Effector memory CD8-positive, alpha-beta T cell (primary cell): ENCODE measurements at regions not wholly inside any gene's neighbourhood (a gene's known extent, or its start where the extent isn't known, plus 50 kb on each side); places are given as distances from the start of the nearest gene placed in this dataset.

Experiments used
- ATAC-seq: fragments of 150-1000 bp; cut with Tn5 transposase; replicated peaks from 2 replicates; pipeline ENCODE4 v1.10.0; 2021; ENCODE audit warnings: mild to moderate bottlenecking, moderate library complexity
- DNase-seq, 3 experiments: peaks; one replicate each; pipeline ENCODE4 v3.0.0; 2021
- H3K27ac Mint-ChIP-seq, 2 donors: one replicate each; pipeline ENCODE4 v1.8.0; 2022; ENCODE audit warnings: mild to moderate bottlenecking in 2 of 2, mixed read lengths in 2 of 2, moderate library complexity in 2 of 2
- H3K27me3 Mint-ChIP-seq, 2 donors: one replicate each; pipeline ENCODE4 v1.8.0; 2022; ENCODE audit warnings: mixed read lengths in 2 of 2
- H3K36me3 Mint-ChIP-seq: one replicate; pipeline ENCODE4 v1.8.0; 2022; ENCODE audit warnings: mild to moderate bottlenecking, moderate library complexity, mixed read lengths; ENCODE audit not compliant: insufficient read depth
- H3K4me1 Mint-ChIP-seq, 2 donors: one replicate each; pipeline ENCODE4 v1.8.0; 2022; ENCODE audit warnings: low read depth in 2 of 2, mixed read lengths in 2 of 2
- H3K4me3 Mint-ChIP-seq, 2 donors: one replicate each; pipeline ENCODE4 v1.8.0; 2022; ENCODE audit warnings: mild to moderate bottlenecking in 2 of 2, mixed read lengths in 2 of 2, moderate library complexity in 2 of 2
- H3K9me3 Mint-ChIP-seq, 2 donors: one replicate each; pipeline ENCODE4 v1.8.0; 2022; ENCODE audit warnings: mixed read lengths in 2 of 2

DNA sequence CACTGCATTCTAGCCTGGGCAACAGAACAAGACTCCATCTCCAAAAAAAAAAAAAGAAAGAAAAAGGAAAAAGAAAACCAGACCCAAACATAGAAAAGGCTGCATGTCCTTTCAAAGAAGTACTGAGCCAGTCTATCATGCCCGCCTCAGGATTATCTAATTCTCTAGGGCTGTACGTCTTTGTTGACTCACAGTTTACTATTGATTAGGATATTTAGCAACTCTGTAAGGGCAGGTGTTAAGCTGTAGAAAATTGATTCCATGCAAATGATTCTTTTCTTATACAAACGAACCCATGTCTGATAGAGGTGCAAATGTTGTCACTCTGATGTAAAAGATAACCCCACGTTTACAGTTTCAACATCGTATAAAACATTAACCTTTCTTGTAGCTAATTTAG, 209.0 kb downstream of the TTLL2 start:
- H3K4me1 Mint-ChIP-seq, result no peaks in the 10 kb centered on the region
- ATAC-seq (no peak), DNase-seq (no peak)

DNA sequence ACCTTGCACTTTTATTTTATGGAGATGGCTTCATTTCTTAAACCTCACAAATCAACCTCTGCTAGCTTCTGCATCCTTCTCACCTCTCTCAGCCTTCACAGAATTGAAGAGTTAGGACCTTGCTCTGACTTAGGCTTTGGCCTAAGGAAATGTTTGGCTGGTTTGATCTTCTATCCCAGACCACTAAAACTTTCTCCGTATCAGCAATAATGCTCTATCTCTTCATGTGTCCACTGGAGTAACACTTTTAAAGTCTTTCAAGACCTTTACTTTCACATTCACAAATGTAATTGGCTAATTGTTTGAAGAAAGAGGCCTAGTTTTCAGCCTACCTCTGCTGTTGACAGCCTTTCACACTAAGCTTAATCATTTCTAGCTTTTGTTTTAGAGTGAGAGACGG, 212.9 kb downstream of the TTLL2 start:
- no peaks in the 10 kb centered on the region for H3K4me1 Mint-ChIP-seq
- DNase-seq, result no peak
- no peaks in the 10 kb centered on the region for H3K9me3 Mint-ChIP-seq
- no peaks in the 10 kb centered on the region for H3K36me3 Mint-ChIP-seq
- ATAC-seq, result no peak
- no peak overlapping the region for H3K27ac Mint-ChIP-seq
- peaks cover 20 to 38% of the 10 kb centered on the region in 2 donors for H3K27me3 Mint-ChIP-seq
- no peak overlapping the region for H3K4me3 Mint-ChIP-seq

More for the DNA sequence above, 209.0 kb downstream of the TTLL2 start:
- Mint-ChIP-seq H3K27me3 (peaks cover 34 to 65% of the 10 kb centered on the region in 2 donors), H3K27ac (no peak overlapping the region), H3K4me3 (no peak overlapping the region), H3K9me3 (no peaks in the 10 kb centered on the region), H3K36me3 (no peaks in the 10 kb centered on the region)

DNA sequence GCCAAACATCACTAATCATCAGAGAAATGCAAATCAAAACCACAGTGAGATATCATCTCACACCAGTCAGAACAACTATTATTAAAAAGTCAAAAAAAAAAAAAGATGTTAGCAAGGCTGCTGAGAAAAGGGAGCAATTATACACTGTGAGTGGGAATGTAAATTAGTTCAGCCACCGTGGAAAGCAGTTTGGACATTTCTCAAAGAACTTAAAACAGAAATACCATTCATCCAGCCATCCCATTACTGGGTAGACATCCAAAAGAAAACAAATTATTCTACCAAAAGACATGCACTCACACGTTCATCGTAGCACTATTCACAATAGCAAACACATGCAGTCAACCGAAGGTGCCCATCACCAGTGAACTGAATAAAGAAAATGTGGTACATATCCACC, 213.9 kb downstream of the TTLL2 start:
- DNase-seq (no peak), ATAC-seq (no peak)
- Mint-ChIP-seq H3K9me3 (no peaks in the 10 kb centered on the region), H3K27ac (no peak overlapping the region), H3K36me3 (no peaks in the 10 kb centered on the region), H3K27me3 (peaks cover 20 to 33% of the 10 kb centered on the region in 2 donors), H3K4me3 (no peak overlapping the region), H3K4me1 (no peaks in the 10 kb centered on the region)

DNA sequence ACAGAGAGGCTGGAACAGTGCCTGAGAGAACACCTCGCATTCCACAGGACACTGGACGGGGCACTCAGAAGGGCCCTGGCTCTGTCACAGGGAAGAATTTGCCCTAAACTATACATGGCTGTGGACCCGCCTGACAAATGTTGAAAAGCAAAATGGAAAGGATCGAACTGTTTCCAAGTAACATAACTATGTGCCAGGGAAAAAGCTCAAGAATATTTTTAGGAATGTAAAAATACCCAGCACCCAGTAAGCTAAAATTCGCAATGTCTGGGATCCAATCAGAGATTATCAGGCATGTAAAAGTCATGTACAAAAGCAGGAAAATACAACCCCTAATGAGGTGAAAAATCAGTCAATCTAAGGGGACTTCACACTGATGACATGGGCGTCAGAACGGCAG, 215.9 kb downstream of the TTLL2 start:
- H3K27me3 Mint-ChIP-seq, result peaks cover 20 to 33% of the 10 kb centered on the region in 2 donors
- DNase-seq (no peak), ATAC-seq (no peak)
- H3K27ac Mint-ChIP-seq, result no peak overlapping the region
- no peaks in the 10 kb centered on the region for H3K9me3 Mint-ChIP-seq
- H3K4me1 Mint-ChIP-seq, result no peaks in the 10 kb centered on the region
- no peak overlapping the region for H3K4me3 Mint-ChIP-seq
- H3K36me3 Mint-ChIP-seq, result no peaks in the 10 kb centered on the region

DNA sequence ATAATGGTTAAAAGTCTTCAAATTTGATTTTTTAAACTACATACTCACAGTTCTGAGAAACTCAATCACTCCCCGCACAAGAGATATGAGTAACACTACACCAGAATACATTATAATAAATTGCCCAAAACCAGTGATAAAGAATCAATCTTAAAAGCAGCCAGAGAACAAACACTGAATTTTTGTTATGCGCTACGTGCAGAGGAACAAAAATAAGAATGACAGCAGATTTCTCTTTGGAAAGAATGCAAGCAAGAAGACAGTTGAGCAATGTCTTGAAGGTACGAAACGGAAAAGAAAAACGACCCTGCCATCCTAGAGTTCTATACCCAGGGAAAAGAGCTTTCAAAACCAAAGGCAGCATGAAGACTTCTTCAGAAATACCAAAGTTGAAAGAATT, 216.7 kb downstream of the TTLL2 start:
- Mint-ChIP-seq H3K27ac (no peak overlapping the region), H3K4me3 (no peak overlapping the region), H3K4me1 (no peaks in the 10 kb centered on the region)

DNA sequence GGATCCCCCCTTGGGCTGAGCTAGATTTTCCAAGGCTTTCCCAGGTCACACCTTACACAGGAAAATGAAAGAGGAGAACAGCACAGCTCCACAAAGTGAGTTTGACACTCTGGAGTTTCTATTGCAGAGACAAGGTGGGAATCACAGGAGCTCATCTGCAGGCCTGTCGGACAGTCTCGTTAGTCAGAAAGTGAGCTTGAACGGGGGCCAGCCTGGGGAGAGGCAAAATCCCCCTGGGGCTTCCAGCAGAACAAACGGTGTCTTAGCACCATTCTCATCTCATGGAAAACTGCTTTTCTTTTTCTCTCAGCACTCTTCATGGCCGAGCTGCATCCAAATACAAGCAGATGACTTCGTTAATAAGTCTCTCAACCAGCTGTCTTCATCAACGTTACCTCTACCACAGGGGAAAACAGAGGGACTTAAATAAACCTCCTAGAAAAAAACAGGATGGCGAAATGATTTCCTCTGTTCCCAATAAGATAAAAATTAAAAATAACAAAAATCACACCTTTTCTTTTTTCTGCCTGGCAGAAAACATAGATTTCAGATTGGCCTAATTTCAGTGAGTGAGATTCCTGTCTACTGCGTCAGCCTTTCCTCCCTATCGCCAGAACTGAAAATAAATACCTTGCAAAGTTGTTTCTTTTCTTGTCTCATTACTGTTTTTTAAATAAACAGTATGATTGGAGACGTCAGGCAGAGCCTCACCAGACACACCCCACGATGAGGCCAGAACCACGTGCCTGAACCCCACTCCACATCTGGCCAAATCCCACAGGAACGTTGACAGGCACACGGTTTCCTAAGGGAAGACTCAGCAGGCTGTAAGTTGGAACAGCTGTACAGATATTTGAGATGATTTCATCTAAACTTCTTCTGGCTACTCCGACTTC, 219.0 kb downstream of the TTLL2 start:
- Mint-ChIP-seq H3K9me3 (no peaks in the 10 kb centered on the region), H3K4me1 (no peaks in the 10 kb centered on the region), H3K4me3 (no peak overlapping the region), H3K36me3 (no peaks in the 10 kb centered on the region), H3K27me3 (peaks cover 2 to 12% of the 10 kb centered on the region in 2 donors), H3K27ac (no peak overlapping the region)
- DNase-seq, result no peak
- ATAC-seq, result no peak

More for the DNA sequence above, 216.7 kb downstream of the TTLL2 start:
- Mint-ChIP-seq H3K9me3 (no peaks in the 10 kb centered on the region), H3K27me3 (peaks cover 20 to 33% of the 10 kb centered on the region in 2 donors), H3K36me3 (no peaks in the 10 kb centered on the region)
- ATAC-seq (no peak), DNase-seq (no peak)

DNA sequence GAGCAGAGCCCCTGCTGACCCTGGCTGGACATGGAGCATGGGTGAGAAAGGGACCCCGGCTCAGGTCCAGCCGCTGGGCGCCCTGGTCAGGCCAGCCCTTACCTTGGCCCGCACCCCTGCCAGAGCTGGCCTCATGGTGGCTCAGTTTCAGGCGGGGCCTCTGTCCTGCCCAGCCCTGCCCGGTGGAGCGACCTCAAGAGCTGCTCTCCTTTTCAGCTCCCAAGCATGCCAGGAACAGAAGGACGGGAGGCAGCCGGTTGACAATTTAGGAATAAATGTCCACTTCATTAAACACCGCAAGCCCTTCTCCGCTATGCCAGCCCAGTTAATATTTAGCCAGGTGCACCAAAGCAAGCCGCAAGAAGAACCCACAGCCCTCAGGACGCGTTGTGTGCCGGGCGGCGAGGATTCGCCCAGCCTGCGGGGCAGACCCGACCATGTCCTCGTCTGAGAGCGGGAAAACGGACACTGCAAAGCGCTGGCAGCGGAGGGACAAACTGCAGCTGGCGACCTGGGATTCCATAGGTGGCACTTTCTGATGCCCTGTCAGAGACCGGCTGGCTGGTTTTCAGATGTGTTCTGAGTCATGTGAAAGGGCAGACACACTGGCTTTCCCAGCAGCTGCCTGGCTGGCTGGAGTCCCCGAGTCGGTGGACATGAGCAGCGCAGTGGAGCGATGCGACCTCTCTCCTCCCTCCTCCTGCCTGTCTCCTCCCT, 221.9 kb downstream of the TTLL2 start:
- no peaks in the 10 kb centered on the region for H3K27me3 Mint-ChIP-seq
- H3K4me1 Mint-ChIP-seq, result no peaks in the 10 kb centered on the region
- H3K9me3 Mint-ChIP-seq, result no peaks in the 10 kb centered on the region
- ATAC-seq, result no peak
- H3K27ac Mint-ChIP-seq, result no peak overlapping the region
- no peaks in the 10 kb centered on the region for H3K36me3 Mint-ChIP-seq
- no peak overlapping the region for H3K4me3 Mint-ChIP-seq
- DNase-seq, result no peak

DNA sequence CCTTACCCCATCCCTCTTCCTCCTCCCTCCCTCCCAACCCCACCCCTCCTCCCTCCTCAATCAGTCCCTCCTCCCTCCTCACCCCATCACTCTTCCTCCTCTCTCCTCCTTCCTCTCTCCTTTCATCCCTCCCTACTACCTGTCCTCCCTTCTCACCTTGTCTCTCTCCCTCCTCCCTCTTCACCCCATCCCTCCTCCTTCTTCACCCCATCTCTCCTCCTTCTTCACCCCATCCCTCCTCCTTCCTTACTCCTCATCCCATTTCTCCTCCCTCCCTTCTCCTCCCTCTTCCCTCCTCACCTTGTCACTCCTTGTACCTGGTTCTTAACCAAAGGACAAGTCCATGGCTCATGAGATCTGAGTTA, 222.4 kb downstream of the TTLL2 start:
- H3K4me3 Mint-ChIP-seq, result no peak overlapping the region
- no peaks in the 10 kb centered on the region for H3K9me3 Mint-ChIP-seq
- DNase-seq (no peak), ATAC-seq (no peak)
- peak overlapping the region in 1 of 2 donors; percentile 13 for H3K27ac Mint-ChIP-seq
- no peaks in the 10 kb centered on the region for H3K27me3 Mint-ChIP-seq
- H3K36me3 Mint-ChIP-seq, result no peaks in the 10 kb centered on the region
- H3K4me1 Mint-ChIP-seq, result no peaks in the 10 kb centered on the region

DNA sequence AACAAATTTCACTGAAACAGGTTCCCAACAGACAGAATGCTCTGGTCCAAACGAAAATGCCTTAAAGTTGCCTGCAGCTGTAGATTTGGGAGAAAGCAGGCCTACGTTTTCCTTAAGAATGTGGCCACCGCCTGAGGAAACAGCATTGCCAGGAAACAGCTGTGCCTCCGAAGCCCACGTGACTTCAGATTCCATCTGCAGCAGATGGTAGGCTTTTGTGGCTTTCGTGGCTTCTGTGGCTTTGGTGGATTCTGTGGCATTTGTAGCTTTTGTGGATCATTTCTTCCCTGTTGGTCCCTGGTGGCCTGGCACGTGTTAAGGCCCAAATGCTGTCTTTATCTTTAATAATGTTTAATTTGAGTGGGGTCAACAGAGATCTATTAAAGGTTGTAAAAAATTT, 222.9 kb downstream of the TTLL2 start:
- H3K27me3 Mint-ChIP-seq, result no peaks in the 10 kb centered on the region
- ATAC-seq (no peak), DNase-seq (no peak)

DNA sequence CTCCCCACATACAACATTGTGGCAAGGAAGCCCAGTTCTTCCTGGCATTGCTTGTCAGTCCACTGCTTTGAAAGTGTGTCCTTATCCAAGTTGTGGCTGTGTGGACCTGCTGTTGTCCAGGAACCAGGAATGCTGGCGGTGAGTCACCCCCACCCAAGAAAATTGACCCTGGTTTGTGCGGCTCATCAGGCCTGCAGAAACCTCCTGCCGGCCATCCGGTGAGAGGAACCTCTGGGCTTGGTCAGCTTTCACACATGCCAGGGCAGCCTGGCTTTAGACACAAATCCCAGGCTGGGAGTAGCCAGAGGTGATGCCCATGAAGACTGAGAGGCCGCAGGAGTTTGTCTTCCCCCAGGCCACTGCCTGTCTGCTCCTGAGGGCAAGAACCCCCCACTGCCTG, 223.6 kb downstream of the TTLL2 start:
- H3K27ac Mint-ChIP-seq, result peak overlapping the region in 1 of 2 donors; percentile 13

More for the DNA sequence above, 222.9 kb downstream of the TTLL2 start:
- Mint-ChIP-seq H3K9me3 (no peaks in the 10 kb centered on the region), H3K4me3 (no peak overlapping the region), H3K4me1 (no peaks in the 10 kb centered on the region), H3K36me3 (no peaks in the 10 kb centered on the region), H3K27ac (peak overlapping the region in 1 of 2 donors; percentile 13)

DNA sequence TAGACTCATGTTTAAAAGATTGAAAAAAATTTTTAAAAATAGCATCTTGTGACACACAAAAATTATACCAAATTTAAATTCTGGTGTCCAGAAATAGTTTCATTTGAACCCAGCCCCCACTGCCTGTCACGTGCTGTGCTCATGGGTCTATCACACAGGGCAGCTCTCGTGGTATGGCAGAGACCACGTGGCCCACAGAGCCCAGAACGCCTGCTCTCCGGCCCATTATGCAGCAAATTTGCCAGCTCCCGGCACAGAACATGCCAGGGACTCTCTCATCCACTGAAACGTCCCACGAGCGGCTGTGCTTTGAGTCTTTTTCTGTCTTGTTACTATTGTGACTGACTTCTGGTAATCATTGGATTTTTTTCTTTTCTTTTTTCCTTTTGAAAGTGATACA, 224.3 kb downstream of the TTLL2 start:
- Mint-ChIP-seq H3K4me3 (no peak overlapping the region), H3K27ac (no peak overlapping the region), H3K9me3 (peaks cover 0 to 2% of the 10 kb centered on the region in 2 donors), H3K36me3 (no peaks in the 10 kb centered on the region), H3K4me1 (no peaks in the 10 kb centered on the region), H3K27me3 (no peaks in the 10 kb centered on the region)
- no peak for DNase-seq
- no peak for ATAC-seq

More for the DNA sequence above, 223.6 kb downstream of the TTLL2 start:
- no peaks in the 10 kb centered on the region for H3K4me1 Mint-ChIP-seq
- H3K4me3 Mint-ChIP-seq, result no peak overlapping the region
- no peaks in the 10 kb centered on the region for H3K27me3 Mint-ChIP-seq
- DNase-seq (no peak), ATAC-seq (no peak)
- no peaks in the 10 kb centered on the region for H3K9me3 Mint-ChIP-seq
- H3K36me3 Mint-ChIP-seq, result no peaks in the 10 kb centered on the region

DNA sequence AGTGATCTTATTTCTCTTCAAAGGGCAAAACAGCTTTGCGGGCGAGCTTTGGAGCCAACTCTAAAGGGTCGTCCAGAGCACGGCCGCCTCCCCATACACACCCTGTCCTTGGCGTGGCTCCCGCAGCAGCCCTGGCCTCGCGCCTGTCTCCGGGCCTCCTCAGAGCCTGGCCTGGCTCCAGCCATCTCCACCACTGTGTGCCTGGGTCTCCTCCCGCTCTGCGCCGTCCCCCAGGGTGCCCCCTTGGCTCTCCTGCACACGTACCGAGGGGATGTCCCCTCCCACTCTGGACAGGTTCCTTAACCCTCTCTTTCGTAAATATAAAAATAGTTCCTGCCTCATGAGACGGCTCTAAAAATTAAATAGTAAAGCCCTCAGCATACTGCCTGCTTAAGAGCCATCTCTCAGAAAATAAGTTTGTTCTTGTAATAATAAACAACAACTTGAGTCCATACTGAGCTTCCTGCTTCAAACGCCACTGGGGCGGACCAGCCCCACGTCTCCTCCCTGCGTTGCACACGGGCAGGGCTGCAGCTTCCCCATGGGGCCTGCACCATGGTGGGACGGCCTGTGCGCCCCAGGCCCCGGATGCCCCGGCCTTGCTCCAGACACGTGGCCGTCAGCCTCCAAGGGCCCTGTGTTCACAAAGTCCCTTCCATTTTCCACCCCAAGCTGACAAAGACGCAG, 226.2 kb downstream of the TTLL2 start:
- DNase-seq (no peak), ATAC-seq (no peak)
- no peaks in the 10 kb centered on the region for H3K4me1 Mint-ChIP-seq
- H3K27me3 Mint-ChIP-seq, result no peaks in the 10 kb centered on the region
- peaks cover 0 to 6% of the 10 kb centered on the region in 2 donors for H3K9me3 Mint-ChIP-seq
- no peak overlapping the region for H3K4me3 Mint-ChIP-seq
- no peak overlapping the region for H3K27ac Mint-ChIP-seq
- H3K36me3 Mint-ChIP-seq, result no peaks in the 10 kb centered on the region

DNA sequence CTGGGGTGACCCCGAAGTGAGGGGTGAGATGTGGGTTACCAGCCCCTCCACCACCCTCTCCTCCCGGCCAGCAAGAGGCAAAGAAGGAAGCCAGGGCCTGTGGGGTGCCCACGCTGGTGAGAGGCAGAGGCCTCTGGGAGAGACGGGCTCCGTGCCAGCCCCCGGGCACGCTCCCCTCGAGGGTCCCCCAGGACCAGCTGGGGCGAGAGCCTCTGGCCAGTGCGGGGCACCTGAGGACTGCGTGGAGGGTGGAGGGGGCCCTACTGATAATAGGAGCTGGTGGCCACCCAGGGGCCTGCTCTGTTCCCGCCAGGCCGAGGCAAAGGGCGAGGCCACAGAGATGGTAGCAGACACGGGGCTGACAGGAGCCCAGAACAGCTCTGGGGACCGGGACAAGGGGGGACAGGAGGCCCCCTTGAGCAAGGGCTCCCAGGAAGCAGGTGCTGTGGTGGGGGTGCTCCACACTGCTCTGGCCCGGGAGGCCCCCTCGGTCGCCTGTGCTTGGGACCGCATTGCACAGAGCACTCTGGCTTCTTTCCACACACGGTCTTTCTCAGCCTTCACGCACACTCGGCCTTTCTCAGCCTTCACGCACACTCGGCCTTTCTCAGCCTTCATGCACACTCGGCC, 226.9 kb downstream of the TTLL2 start:
- H3K4me1 Mint-ChIP-seq, result no peaks in the 10 kb centered on the region
- no peak overlapping the region for H3K27ac Mint-ChIP-seq
- H3K27me3 Mint-ChIP-seq, result no peaks in the 10 kb centered on the region
- no peak overlapping the region for H3K4me3 Mint-ChIP-seq
- no peak for DNase-seq
- peaks cover 0 to 8% of the 10 kb centered on the region in 2 donors for H3K9me3 Mint-ChIP-seq
- ATAC-seq, result no peak
- no peaks in the 10 kb centered on the region for H3K36me3 Mint-ChIP-seq
